GM21423 (cell line): ENCODE measurements at regions not wholly inside any gene's neighbourhood (a gene's known extent, or its start where the extent isn't known, plus 50 kb on each side); places are given as distances from the start of the nearest gene placed in this dataset.

Experiments
- ATAC-seq: cut with Tn5 transposase; IDR thresholded peaks from one replicate; pipeline ENCODE4 v1.9.1; 2021; ENCODE audit warnings: mild to moderate bottlenecking, moderate library complexity; ENCODE audit not compliant: unreplicated experiment

- ATAC-seq = no peak
These were observed 484.5 kb downstream of the SLITRK6 start for GRCh38 chr13:85314686-85315085.

- ATAC-seq = no peak
These were observed 485.3 kb downstream of the SLITRK6 start for GRCh38 chr13:85313761-85314503.

GRCh38 chr13:85312071-85312470 lies 487.1 kb downstream of the SLITRK6 start:
- ATAC-seq = no peak

- ATAC-seq = no peak
These were observed 495.6 kb downstream of the SLITRK6 start for GRCh38 chr13:85303630-85304029.

GRCh38 chr13:85298387-85298924 lies 500.8 kb downstream of the SLITRK6 start:
- no peak for ATAC-seq

- ATAC-seq = no peak
These were observed 510.5 kb downstream of the SLITRK6 start for GRCh38 chr13:85288698-85289097.

- ATAC-seq = no peak
These were observed 511.7 kb downstream of the SLITRK6 start for GRCh38 chr13:85287528-85287927.

DNA sequence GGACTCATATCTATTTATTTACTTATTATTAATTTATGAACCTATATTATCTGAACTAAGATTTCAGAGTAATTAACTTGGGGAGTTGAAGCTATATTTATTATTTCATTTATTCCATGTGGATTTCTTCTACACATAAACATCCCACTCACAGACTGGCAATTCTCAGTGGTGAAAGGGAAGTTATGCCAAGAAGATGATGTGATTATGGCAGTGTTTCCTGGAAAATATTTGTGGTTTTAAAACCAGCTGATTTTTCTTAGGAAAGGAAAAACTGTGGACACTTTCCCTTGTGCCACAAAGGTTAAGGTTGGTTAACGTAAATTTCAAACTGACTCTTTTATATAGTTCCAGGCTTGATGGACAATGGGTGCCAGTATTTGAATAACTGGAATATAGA lies 513.1 kb downstream of the SLITRK6 start:
- ATAC-seq = no peak

DNA sequence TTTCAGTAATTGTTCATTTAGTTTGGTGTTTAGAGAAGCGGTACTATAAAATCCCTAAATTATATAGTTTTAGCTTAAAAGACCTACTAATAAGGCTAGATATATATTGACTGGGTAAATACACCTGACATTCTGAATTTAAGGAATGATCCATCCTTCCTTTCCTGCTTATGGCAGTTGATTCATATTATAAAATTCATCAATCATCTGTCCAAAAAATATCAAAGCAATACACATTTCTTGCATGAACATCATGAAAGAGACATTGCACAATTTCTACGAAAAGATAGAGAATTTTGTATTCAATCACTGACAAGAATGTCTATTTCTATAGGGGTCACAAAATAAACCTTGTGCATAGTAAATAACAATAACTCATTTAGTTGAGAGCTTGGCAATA lies 514.9 kb downstream of the SLITRK6 start:
- ATAC-seq = no peak

DNA sequence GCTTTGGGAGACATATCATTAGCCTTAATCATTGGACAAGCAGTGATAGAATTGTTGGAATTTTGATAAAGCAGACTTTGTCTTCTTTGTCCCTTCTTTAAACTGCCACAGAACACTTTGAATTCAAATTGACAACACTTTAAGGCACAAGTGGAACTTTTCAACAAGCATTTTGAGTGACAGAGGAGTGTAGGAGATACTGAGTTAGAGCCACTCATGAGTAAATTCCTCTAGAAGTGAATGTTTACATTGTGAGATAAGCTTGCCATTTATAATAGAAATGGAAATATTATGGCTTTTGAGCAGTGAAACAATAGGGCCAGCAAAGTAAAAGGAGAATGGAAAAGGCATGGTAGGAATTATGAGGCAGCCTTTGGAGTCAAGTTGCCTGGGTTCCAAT lies 515.8 kb downstream of the SLITRK6 start:
- no peak for ATAC-seq

- ATAC-seq = no peak
These were observed 516.3 kb downstream of the SLITRK6 start for GRCh38 chr13:85282876-85283275.

- ATAC-seq = no peak
These were observed 520.4 kb downstream of the SLITRK6 start for GRCh38 chr13:85278851-85279250.

- ATAC-seq = no peak
These were observed 521.5 kb downstream of the SLITRK6 start for GRCh38 chr13:85277748-85278147.

DNA sequence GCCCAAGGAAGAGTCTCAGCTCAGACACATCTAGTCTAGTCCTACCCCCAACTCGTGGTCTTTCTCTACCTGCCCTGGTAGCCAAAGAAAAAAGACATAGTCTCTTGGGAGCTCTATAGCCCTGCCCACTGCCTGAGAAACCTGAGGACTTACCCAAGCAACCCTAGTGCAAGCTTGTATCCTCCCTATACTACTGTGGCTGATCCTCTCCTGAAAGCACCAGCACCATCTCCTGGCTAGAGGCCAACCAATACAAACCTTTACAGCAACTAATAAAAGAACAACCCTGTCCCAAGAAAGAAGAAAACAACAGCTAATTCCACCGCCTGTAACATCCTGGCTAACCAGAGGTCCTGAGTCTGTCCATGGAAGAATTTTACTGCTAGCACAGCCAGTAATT lies 532.4 kb downstream of the SLITRK6 start:
- ATAC-seq = no peak

DNA sequence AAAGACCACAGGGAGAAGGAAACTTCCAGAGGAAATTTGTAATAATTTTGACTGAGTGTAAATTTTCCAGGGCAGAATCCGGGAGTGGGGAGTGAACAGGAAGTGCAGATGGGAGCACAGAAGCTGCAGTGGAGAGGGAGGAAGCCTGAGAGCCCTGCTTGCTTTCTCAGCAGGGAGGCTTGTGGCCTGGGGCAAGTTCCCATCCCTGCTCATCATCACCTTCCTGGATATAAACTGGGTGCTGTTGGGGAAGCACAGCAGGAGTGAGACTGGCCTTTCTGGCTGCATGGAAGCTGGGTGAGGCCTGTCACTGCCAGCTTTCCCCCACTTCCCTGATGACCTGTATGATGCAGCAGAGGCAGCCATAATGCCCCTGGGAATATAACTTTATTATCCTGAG lies 532.9 kb downstream of the SLITRK6 start:
- no peak for ATAC-seq

DNA sequence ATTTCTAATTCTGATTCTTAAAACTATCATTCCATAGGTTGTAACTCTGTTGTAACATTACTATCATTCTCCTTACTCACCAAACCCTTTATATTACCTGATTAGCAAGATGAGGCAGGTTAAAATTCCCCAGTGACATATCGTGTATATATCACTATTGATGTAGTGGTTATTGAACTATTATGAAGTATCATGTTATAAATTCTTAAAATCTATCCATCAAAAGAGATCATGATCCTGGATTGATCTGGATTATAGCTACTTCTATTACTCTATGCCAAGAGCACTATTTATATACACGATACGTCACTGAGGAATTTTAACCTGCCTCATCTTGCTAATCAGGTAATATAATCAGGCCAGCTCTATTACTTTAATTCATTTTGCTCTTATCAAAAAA lies 533.9 kb downstream of the SLITRK6 start:
- no peak for ATAC-seq

- no peak for ATAC-seq
These were observed 536.7 kb downstream of the SLITRK6 start for GRCh38 chr13:85262499-85262898.

- ATAC-seq = no peak
These were observed 537.4 kb downstream of the SLITRK6 start for GRCh38 chr13:85261757-85262346.

DNA sequence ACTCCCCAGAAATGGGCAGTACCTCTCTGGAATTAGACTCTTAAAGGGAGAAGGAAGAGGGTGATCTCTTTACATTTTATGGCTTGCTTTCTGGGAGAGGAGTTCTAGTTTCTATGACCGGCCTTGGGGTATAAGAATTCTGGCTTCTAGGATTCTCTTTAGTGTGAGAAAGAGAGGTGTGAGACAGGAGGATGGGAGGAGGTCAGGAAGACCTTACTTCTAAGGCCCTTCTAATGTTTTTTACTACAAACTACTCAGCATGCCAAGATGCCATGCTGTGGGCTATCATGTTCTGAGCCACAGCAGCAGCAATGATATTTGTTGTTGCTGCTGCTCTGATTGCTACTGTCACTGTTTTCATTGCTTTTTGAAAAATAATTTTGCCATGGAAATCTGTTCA lies 538.3 kb downstream of the SLITRK6 start:
- no peak for ATAC-seq

DNA sequence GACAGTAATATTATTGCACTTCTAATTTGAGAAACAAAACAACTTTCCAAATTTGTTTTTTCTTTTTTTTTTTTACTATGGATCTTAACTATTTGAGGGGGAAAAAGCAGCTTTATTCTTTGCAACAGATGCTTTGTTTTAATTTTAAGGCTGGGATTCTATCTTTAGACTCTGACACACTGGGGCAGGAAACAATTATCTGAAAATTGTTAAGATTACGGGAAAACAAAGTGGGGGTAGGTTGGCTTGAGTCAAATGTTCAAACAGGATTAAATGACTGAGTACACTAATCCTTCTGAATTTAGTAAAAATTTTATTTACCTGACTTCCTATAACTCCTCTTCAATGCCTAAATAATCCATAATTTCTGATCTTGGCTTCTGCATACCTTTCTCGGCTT lies 543.2 kb downstream of the SLITRK6 start:
- no peak for ATAC-seq

- no peak for ATAC-seq
These were observed 544.6 kb downstream of the SLITRK6 start for GRCh38 chr13:85254641-85255040.

- ATAC-seq = no peak
These were observed 550.1 kb downstream of the SLITRK6 start for GRCh38 chr13:85249151-85249550.

DNA sequence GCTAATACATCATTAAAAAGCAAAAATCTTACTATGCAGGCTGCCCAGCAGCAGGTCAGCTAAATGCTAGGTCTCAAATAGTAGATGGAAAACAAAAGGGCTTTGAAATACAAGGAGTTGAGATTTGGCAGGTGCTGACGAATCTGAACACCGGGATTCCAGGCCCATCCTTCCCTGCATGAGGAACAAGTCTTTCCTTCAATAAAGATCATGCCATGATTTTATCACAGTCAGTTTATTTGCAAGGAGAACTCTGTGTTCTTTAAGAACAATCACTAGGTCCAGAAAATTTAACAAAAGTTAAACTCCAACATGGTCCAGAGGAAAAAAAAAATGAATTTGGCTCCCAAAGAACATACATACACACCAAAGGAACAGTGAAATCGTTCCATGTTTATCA lies 551.4 kb downstream of the SLITRK6 start:
- no peak for ATAC-seq
